Thyroid gland (tissue), 4 donors: ENCODE measurements at regions not wholly inside any gene's neighbourhood (a gene's known extent, or its start where the extent isn't known, plus 50 kb on each side); places are given as distances from the start of the nearest gene placed in this dataset.

Experiments
- DNase-seq, 2 donors: peaks; one replicate each; pipeline ENCODE4 v3.0.0-alpha.2; 2019
- H3K27ac ChIP-seq, 3 donors: fragments of 200-600 bp; sonication (generic); 1 replicate in 2 of 3; 2 replicates in 1 of 3; pipeline ENCODE4 v1.5.1; 2016 to 2019; ENCODE audit warnings: mild to moderate bottlenecking in 1 of 3, moderate library complexity in 1 of 3
- H3K27me3 ChIP-seq: fragments of 200-600 bp; sonication (generic); one replicate; pipeline ENCODE4 v1.5.1; 2019
- H3K36me3 ChIP-seq, 2 donors: fragments of 200-600 bp; sonication (generic); one replicate each; pipeline ENCODE4 v1.5.1; 2016 to 2019
- H3K4me1 ChIP-seq, 2 donors: fragments of 200-600 bp; sonication (generic); one replicate each; pipeline ENCODE4 v1.5.1; 2017 to 2019
- H3K4me3 ChIP-seq, 3 donors: fragments of 200-600 bp; sonication (generic); replicated peaks in 1 of 3; 1 replicate in 2 of 3; 2 replicates in 1 of 3; pipeline ENCODE4 v1.5.1; 2016; ENCODE audit warnings: mild to moderate bottlenecking in 1 of 3
- H3K9me3 ChIP-seq: fragments of 200-600 bp; sonication (generic); one replicate; pipeline ENCODE4 v1.5.1; 2017
- POLR2A ChIP-seq, 2 donors: fragments of 450-650 bp; IDR thresholded peaks; one replicate each; pipeline ENCODE4 v1.6.1; 2017; ENCODE audit warnings: antibody characterized with exemption in 2 of 2, mild to moderate bottlenecking in 2 of 2, moderate library complexity in 1 of 2
- WGBS, 2 donors: methylation state at CpG; one replicate each; pipeline ENCODE4 v1.1.5; 2017; 5-methylcytosine and 5-hydroxymethylcytosine counted together
- intact Hi-C: fragments of 100-400 bp; cut with DNase I; formaldehyde crosslinking; loops from one replicate; pipeline ENCODE4 v1.15.1; 2023
- TF ChIP-seq, protein P1 (sequence below), 6 experiments: fragments of 200-600 bp in 3 of 6; fragments of 450-650 bp in 3 of 6; sonication (generic) in 3 of 6; IDR thresholded peaks; one replicate each; pipeline ENCODE4 v1.5.1; 2016 to 2019; ENCODE audit warnings: antibody characterized with exemption in 6 of 6, mild to moderate bottlenecking in 2 of 6, inconsistent platforms in 1 of 6, moderate library complexity in 1 of 6

DNA sequence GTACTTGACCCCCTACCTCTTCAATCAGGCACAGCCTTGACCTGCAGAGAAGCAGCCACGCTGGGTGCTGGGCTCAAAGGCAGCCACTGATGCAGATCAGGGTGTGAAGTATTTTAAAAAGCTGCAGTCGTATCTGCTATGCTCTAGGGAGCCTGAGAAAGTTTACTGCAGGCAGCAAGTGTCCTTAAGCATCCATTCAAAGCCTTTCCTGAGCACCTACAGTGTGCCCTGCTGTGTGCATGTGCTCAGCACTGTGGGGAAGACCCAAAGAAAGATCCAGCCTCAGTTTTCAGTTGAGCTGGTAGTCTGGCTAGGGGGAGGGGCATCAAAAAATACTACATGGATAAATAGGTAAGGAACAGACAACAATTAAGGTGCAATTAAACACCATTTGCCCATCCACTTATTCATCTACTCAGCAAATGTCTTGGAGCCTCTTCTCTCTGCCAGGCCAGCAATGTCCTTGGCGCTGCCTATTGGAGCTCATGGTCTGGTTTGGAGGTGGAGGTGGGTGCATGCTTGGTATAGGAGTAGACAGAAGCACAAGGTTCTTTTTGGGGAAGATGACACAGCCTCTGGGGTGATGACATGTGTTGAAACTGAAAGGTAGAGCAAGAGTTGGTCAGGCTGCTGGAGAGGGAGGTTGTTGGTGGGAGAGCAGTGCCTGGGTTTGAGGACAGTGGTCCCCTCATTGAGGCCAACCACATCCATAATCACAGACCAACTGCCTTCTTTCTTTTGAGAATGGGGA lies 85.9 kb upstream of the PRR23C start:
- TF ChIP-seq, protein P1, sequence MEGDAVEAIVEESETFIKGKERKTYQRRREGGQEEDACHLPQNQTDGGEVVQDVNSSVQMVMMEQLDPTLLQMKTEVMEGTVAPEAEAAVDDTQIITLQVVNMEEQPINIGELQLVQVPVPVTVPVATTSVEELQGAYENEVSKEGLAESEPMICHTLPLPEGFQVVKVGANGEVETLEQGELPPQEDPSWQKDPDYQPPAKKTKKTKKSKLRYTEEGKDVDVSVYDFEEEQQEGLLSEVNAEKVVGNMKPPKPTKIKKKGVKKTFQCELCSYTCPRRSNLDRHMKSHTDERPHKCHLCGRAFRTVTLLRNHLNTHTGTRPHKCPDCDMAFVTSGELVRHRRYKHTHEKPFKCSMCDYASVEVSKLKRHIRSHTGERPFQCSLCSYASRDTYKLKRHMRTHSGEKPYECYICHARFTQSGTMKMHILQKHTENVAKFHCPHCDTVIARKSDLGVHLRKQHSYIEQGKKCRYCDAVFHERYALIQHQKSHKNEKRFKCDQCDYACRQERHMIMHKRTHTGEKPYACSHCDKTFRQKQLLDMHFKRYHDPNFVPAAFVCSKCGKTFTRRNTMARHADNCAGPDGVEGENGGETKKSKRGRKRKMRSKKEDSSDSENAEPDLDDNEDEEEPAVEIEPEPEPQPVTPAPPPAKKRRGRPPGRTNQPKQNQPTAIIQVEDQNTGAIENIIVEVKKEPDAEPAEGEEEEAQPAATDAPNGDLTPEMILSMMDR (IDR thresholded peaks at IDR 0.05): no peak
- no peak for TF ChIP-seq POLR2A (IDR thresholded peaks at IDR 0.05)
- Histone ChIP-seq H3K36me3 (no peaks in the 10 kb centered on the region), H3K4me3 (no peak overlapping the region), H3K27me3 (no peaks in the 10 kb centered on the region), H3K9me3 (no peaks in the 10 kb centered on the region), H3K4me1 (no peaks in the 10 kb centered on the region), H3K27ac (no peak overlapping the region)
- intact Hi-C loops: no loop called here
- WGBS, 2 donors: 40 to 52% methylated on average over 3 of the region's 3 CpGs
- no peak for DNase-seq

DNA sequence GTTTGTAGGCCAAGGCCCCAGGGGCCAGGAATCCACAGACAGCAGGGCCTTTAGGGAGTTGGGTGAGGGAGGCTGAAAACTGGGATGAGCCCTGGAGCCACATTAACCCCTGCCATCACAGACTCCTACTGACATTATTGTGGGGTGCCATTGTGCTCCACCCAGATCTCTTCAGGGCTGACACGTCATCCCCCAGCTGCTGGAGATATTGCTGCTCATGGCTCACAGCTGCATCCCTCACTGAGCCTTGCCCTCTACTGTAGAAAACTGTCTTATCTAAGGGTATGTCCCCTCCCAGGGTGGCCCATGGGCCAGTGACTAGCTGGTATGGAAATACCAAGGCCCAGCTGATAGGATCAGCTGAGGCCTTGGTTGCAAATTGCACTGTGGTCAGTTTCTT lies 87.3 kb upstream of the PRR23C start:
- H3K4me1 ChIP-seq: no peaks in the 10 kb centered on the region
- no peak overlapping the region for H3K4me3 ChIP-seq
- no peaks in the 10 kb centered on the region for H3K36me3 ChIP-seq
- no peak overlapping the region for H3K27ac ChIP-seq
- WGBS, 2 donors: 100% methylated on average over 1 of the region's 1 CpG
- no peak for TF ChIP-seq POLR2A (IDR thresholded peaks at IDR 0.05)
- TF ChIP-seq, protein P1 (IDR thresholded peaks at IDR 0.05): no peak
- intact Hi-C loops: no loop called here
- H3K9me3 ChIP-seq: no peaks in the 10 kb centered on the region
- no peaks in the 10 kb centered on the region for H3K27me3 ChIP-seq
- DNase-seq: no peak

DNA sequence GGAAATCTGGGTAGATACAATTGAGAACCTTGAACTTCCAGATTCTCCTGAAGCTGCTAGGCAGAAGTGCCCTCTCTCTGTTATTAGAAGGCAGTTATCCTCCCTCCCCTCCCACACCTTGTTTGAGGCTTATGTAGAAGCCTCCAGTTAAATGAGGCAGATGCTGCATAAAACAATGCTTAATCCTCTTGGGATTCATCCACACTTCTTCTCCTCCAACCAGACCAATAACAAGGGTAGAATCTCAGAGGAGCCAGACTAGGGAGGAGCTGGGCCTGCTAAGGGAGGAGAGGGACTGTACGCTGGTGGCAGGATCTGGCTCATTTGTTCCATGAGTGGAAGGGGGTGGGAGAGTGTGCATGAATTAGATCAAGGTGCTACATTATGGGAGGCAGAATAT lies 88.3 kb upstream of the PRR23C start:
- H3K27ac ChIP-seq: no peak overlapping the region
- TF ChIP-seq, protein P1 (IDR thresholded peaks at IDR 0.05): no peak
- no peak for TF ChIP-seq POLR2A (IDR thresholded peaks at IDR 0.05)
- H3K36me3 ChIP-seq: no peaks in the 10 kb centered on the region
- intact Hi-C loops: no loop called here
- H3K4me1 ChIP-seq: no peaks in the 10 kb centered on the region
- no peak overlapping the region for H3K4me3 ChIP-seq
- 73 to 87% methylated on average over 1 of the region's 1 CpG for WGBS, 2 donors
- H3K9me3 ChIP-seq: no peaks in the 10 kb centered on the region
- no peaks in the 10 kb centered on the region for H3K27me3 ChIP-seq
- no peak for DNase-seq

DNA sequence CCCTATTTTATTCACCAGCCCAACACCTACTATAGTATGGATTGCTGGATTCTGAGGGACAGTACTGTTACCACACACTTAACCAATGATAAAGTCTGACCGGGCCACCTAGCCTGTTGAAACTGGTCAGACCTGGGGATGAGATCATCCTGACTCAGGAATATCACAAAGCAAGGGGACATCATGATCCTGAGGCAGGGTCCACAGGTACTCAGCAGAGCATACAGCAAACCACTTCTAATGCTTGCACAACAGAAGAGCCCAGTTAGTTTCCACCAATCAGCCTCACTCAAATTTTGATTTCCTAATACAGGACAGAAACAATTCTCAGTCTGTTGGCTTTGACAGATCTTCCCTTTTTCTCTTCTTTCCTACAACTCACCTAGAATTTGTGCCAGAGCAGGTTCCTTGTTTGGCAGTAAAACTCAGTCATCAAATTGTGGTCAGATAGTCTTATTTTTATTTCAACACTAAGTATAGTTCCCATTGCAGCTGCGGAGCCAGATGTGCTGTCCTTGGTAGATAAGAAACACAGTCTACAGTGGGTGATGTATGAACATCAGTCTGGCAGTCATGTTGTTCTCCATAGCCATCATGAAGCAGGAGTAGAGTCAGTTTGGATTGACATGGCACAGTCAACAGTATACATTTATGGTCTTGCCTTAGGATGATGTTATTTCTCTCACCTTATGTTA lies 90.1 kb upstream of the PRR23C start:
- Histone ChIP-seq H3K36me3 (no peaks in the 10 kb centered on the region), H3K27me3 (no peaks in the 10 kb centered on the region), H3K27ac (no peak overlapping the region), H3K4me1 (no peaks in the 10 kb centered on the region), H3K4me3 (no peak overlapping the region), H3K9me3 (no peaks in the 10 kb centered on the region)
- intact Hi-C loops: no loop called here
- 88 to 96% methylated on average over 2 of the region's 2 CpGs for WGBS, 2 donors
- TF ChIP-seq POLR2A (IDR thresholded peaks at IDR 0.05): no peak
- TF ChIP-seq, protein P1 (IDR thresholded peaks at IDR 0.05): no peak
- DNase-seq: no peak

DNA sequence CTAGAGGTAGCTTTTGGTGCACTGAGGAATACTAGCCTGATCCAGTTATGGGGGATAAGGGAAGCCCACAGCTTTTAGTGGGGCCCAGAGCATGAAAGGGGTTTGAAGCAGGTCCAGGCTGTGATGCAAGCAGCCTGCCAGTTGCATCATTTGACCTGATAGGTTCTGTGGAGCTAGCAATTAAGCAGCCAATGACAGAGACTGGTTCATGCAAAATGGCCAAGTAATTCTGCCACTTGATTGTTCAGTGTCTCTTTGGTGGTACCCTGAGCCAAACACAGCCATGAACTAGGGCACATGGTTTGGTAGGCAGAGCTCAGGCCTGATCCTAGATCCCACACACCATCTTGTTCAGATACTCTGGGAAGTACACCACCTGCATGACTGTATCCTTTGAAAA lies 91.0 kb upstream of the PRR23C start:
- no peak overlapping the region for H3K27ac ChIP-seq

More for the DNA sequence above, 91.0 kb upstream of the PRR23C start:
- DNase-seq: no peak
- no peak overlapping the region for H3K4me3 ChIP-seq
- H3K36me3 ChIP-seq: no peaks in the 10 kb centered on the region
- TF ChIP-seq POLR2A (IDR thresholded peaks at IDR 0.05): no peak
- TF ChIP-seq, protein P1 (IDR thresholded peaks at IDR 0.05): no peak
- no peaks in the 10 kb centered on the region for H3K9me3 ChIP-seq
- H3K27me3 ChIP-seq: no peaks in the 10 kb centered on the region
- intact Hi-C loops: no loop called here
- H3K4me1 ChIP-seq: no peaks in the 10 kb centered on the region
